ENCODE measurements at regions not wholly inside any gene's neighbourhood (a gene's known extent, or its start where the extent isn't known, plus 50 kb on each side); places are given as distances from the start of the nearest gene placed in this dataset.

- no peak for DNase-seq
Measured at GRCh38 chr2:42886921-42887320, 94.5 kb upstream of the HAAO start.

- no peak for DNase-seq
Measured at GRCh38 chr2:42882756-42883155, 90.4 kb upstream of the HAAO start.

DNA sequence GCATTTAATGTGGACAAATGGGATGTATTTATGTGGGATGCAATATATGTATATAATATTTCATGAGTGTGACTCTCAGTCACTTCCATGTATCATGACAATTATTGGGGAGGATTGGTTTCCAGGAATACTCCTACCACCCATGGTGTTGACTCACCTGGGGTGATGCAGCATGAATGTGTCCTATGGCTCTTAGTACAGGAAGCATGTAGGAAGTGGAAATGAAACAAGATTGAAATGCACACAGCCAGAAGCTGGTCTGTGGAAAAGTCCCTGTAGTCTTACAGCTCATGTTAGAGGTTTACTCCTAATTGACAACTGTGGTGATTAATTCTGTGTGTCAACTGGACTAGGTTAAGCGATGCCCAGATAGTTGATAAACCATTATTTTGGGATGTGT is 89.3 kb upstream of the HAAO start:
- no peak for DNase-seq

- DNase-seq, result no peak
Measured at GRCh38 chr2:42880738-42881690, 88.6 kb upstream of the HAAO start.

DNA sequence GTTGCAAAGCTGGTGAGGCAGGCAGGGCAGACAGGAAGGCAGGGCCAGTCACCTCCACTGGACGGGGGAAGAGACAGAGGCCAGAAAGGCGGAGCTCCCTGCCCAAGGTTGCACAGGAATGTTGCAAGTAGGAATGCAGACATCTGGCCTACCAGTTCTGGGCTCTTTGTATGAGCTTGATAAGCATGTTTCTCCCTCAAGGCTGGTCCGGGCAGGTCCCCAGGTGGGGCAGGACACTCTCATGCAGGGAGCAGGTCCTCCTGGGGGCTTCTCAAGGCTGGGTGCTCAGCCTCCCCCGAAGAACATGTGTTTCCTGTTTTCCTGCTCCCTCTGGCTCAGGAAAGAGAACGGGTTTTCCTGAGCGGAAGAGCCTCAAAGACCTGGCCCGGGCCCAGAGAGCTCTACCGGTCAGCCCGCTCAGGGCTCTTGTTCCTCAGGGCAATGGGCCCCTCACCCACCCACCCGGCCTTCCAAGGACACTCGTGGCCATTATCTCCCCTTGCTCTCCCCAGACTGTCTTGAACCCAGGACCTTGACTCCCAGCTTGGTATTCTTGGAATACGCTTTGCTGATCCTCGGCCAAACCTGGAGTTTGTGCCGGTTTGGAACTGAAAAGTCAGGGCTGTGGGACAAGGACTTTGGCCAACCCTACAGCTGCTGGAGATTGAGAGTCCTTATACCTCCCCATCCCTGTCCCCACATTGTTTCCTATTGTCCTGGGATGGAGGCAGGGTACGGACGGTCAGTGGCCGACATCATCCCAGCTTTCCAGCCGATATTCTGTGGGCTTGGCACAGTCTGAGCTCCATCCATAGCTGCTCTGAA is 87.7 kb upstream of the HAAO start:
- DNase-seq, result no peak

GRCh38 chr2:42879121-42879705 is 86.8 kb upstream of the HAAO start:
- no peak for DNase-seq

- DNase-seq, result no peak
Measured at GRCh38 chr2:42878581-42878980, 86.2 kb upstream of the HAAO start.

DNA sequence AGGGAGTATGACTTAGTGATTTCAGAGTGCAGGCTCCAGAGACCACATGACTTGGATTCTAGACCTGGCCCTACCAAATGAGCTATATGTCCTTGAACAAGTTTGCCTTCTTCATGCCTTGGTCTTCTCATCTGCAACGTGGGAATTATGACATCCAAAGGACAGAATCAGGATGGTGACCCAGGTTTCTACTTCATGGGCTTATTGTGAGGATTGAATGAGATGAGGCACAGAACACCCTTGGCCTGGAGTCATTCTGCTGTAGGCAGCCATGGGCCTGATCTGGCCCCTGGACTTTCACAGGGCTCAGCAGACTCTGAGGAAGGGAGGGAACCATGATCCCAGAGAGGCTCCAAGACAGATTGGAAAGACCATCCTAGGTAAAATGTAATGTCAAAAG is 85.6 kb upstream of the HAAO start:
- DNase-seq, result no peak

- DNase-seq, result no peak
Measured at GRCh38 chr2:42877511-42877910, 85.1 kb upstream of the HAAO start.

DNA sequence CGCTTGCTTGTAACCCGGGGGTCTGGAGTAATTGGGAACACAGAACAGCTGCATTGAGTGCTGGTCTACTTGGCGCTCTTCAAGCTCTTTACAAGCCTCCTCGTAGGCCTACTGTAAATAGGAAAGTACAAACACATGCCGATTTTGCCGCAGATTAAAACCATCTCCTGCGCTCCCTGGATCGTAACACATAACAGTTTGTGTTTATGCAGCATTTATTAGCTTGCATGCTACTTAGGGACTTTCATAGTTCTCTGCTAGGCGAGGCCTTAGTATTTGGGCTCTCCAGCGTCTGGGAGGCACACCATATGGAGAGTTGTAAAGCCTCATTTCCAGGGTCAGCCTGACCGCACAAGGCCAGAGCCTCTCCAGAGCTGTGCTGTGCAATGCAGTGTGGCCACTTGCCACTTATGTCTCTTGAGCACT is 84.0 kb upstream of the HAAO start:
- DNase-seq, result no peak

GRCh38 chr2:42875880-42876279 is 83.5 kb upstream of the HAAO start:
- no peak for DNase-seq

DNA sequence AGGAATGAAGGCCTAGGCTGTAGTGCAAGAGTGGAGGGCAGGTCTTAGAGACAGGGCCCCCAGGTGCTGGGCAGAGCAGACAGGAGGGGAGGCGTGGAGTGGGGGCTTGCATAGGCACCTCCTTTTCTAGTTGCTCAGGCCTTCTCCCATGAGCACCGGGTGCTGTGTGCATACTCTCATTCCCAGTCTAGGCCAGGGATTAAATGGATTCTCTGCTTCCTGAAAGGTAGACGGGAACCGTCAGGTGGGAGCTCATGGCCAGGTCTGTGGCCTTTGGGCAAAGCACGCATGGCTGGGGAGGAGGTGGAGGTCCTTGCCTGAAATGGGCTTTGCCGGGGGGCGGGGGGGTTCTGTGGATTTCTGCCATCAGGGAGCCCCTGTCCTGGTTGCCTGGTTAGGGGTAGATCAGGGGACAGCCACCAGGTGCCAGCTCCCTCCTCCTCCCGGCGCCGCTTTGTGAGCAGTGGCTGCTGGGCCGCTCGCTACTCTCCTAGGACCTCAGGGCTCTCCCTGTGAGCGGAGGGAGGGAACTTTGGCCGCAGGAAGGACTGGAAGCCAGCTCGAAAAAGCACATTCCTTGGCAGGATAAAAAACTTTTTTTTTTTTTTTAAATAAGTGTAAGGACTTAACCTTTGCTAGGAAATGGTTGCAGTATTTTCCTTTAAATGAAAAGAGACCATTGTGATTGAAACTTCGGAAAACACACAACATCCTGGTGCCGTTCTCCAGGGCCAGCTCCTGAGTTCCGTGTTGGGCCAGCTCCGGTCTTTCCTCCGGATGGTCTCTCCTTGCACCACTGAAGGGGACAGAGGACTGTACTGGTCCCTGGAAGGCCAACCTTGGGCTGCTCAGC is 82.8 kb upstream of the HAAO start:
- DNase-seq, result no peak

GRCh38 chr2:42872721-42873120 is 80.3 kb upstream of the HAAO start:
- no peak for DNase-seq

DNA sequence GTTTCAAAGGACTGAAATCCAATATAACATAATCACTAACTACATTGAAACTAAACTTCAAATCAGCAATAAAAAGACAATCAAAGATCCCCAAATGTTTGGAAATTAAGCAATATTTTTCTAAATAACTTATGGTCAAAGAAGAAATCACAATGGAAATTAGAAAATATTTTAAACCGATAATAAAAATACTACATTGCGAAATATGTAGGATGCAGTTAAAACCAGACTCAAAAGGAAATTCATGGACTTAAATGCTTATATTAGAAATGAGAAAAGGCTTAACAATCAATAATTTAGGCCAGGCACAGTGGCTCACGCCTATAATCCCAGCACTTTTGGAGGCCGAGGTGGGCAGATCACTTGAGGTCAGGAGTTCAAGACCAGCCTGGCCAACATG is 79.0 kb upstream of the HAAO start:
- DNase-seq, result no peak

DNA sequence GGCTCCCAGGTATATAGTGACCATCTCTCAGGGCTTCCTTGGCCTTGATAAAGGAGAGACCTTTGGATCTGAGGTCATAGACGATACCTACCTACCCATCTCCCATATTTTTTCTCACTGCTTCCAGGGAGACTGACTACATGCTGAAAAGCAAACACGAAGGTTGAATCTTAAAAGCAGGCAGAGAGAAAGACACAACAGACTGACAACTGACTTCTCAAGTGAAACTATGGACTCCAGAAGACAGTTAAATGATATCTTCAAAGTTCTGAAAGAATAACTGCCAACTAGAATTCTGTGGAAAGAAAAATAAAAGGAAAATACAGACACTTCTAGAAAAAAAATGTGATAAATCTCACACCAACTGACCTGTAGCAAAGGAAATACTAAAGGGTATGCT is 76.5 kb upstream of the HAAO start:
- DNase-seq, result no peak

GRCh38 chr2:42868096-42868495 is 75.7 kb upstream of the HAAO start:
- no peak for DNase-seq

- DNase-seq, result no peak
Measured at GRCh38 chr2:42867093-42868065, 75.0 kb upstream of the HAAO start.

DNA sequence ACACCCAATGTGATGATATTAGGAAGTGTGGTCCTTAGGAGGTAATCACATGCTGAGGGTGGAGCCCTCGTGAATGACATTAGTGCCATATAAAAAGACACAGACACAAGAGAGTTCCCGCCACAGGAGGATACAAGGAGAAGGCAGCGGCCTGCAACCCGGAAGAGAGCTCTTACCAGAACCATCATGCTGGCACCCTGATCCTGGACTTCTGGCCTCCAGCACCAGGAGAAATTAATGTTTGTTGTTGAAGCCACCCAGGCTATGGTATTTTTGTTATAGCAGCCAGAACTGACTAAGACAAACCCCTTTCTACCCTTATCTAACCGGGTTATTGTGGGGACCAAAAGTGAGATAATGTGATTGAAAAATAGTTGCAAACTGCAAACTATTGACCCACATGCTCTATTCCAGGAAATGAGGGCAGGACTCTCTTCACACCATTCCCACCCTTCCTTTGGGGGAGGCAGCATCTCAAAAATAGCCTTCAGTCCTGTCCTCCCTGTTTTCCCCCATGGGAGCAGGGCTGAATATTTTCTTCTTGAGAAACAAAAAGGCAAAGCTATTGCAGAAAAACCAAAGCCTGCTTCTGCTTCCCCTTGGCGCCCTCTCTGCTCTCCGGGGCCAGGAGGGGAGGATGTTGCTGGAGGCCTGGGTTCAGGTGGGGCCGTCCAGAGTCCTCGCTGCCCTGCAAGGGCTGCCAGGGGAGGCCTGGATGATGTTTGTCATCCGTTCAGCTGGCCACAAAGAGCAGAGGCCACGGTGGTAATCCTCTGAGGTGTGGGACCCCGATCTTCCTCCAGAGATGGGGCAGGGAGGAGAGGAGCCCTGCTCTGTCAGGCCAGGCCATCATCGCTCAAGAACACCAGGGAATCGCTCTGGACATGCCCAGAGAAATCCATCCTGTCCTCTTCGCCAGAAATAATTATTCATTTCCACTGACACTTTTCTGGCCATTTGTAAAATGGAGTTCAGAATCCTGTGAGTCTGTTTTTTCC is 73.8 kb upstream of the HAAO start:
- DNase-seq, result no peak

DNA sequence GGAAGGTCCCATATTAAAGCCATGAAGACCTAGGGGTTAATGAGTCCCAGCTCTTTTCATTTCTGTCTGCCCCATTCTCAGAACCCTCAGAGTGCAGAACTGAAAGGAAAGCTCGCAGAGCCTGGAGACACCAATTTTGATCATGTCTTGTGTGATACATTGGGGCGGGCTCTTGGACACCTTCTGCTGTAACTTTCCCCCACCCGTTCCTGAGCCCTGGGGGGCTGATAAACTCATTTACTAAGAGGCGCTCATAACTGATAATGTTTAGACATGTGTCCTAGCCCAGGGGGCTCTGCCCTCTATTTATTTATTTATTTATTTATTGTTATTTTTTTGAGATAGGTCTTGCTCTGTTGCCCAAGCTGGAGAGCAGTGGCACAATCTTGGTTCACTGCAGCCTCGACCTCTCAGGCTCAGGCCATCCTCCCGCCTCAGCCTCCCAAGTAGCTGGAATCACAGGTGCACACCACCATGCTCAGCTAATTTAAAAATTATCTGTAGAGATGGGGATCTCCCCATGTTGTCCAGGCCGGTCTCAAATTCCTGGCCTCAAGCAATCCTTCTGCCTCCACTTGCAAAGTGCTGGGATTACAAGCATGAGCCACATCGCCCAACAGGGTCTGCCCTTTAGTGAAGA is 72.4 kb upstream of the HAAO start:
- no peak for DNase-seq

DNA sequence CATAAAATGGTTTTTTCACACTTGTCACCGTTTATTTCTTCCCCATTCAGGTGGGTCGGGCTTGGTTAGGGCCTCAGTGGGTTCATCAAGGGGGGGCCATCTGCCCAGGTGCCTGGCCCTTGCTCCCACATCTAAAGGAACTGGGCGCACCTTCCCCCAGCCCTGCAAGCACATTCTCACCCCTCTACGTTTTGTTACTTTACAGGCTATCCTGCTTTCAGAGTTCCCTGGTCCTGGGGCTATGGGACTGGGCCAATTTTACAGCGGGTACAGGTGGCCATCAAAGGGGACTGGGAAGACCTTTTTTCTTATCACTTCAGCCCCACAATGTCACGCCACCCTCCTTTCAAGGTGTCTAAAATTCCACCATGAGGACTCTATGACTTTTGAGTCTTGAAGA is 71.8 kb upstream of the HAAO start:
- DNase-seq, result no peak

Measured in SIG-M5 (cell line).